ENCODE measurements at regions not wholly inside any gene's neighbourhood (a gene's known extent, or its start where the extent isn't known, plus 50 kb on each side); places are given as distances from the start of the nearest gene placed in this dataset.
"Not testable (repeated sequence)": the region's sequence is repeated elsewhere in the genome, so short reads cannot be mapped to it uniquely, and the experiment has no call there.

DNA sequence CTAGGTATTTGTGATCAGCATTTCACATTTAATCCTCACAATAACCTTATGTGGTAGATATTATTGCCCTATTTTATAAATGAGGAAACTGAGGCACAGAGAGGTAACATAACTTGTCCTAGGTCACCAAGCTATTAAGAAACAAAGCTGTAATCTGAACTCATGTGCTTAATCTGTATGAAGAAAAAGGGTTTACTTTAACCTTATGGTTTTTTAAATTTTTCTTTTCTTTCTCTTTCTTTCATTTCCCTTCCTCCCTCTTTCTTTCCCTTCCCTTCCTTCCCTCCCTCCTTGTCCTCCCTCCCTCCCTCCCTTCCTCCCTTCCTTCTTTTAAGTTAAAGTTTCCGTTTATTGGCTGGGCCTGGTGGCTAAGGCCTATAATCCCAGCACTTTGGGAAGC lies 105.2 kb upstream of the AMZ2 start:
- DNase-seq (ENCODE audit: low read depth) = no peak
- no peak for TF ChIP-seq CTCF (IDR thresholded peaks at IDR 0.05; ENCODE audit: insufficient read depth, low read length)
- no peak overlapping the region for H3K4me3 ChIP-seq (ENCODE audit: low read depth, low read length)

- no peak overlapping the region for H3K4me3 ChIP-seq (ENCODE audit: low read depth, low read length)
- DNase-seq (ENCODE audit: low read depth) = no peak
- TF ChIP-seq CTCF (IDR thresholded peaks at IDR 0.05; ENCODE audit: insufficient read depth, low read length) = no peak
Measured at GRCh38 chr17:68143425-68143824, 104.4 kb upstream of the AMZ2 start.

DNA sequence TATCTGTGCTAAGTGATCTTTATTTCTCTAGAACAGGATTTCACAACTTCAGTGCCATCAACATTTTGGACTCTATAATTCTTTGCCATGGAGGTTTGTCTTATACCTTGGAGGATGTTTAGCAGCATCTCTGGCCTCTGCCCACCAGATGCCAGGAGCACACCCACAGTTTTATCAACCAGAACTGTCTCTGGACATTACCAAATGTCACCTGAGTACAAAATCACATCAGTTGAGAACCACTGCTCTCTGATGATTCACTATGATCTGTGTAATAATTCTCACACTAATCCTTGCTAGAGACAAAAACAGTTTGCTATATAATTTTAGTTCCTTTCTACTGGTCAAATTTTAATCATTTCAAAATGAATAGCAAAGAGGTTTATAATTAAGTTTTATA lies 102.8 kb upstream of the AMZ2 start:
- no peak for TF ChIP-seq CTCF (IDR thresholded peaks at IDR 0.05; ENCODE audit: insufficient read depth, low read length)
- no peak for DNase-seq (ENCODE audit: low read depth)
- no peak overlapping the region for H3K4me3 ChIP-seq (ENCODE audit: low read depth, low read length)

- H3K4me3 ChIP-seq (ENCODE audit: low read depth, low read length) = no peak overlapping the region
- DNase-seq (ENCODE audit: low read depth) = no peak
Measured at GRCh38 chr17:68148936-68149335, 98.9 kb upstream of the AMZ2 start.

DNA sequence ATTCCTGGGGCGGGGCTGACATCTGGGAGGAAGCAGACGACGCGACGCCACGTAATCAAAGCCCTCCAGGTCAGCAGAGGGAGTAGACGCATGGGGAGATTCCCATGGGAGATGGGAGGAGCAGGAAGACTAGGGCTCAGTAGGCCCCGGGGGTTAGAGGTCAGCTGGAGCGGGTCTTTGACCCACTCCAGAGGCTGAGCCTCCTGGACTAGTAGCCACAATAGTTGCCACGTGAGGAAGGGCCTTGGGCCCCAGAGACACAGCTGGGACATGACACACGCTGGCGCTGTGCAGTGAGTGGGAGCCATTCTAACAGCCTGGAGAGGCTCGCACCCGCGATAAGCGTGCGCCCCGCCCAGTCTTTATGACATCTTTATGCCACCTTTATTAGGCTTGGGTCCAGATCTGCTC lies 95.7 kb upstream of the AMZ2 start:
- no peak for TF ChIP-seq CTCF (IDR thresholded peaks at IDR 0.05; ENCODE audit: insufficient read depth, low read length)
- DNase-seq (ENCODE audit: low read depth) = no peak
- H3K4me3 ChIP-seq (ENCODE audit: low read depth, low read length) = no peak overlapping the region

More at GRCh38 chr17:68148936-68149335, 98.9 kb upstream of the AMZ2 start:
- TF ChIP-seq CTCF (IDR thresholded peaks at IDR 0.05; ENCODE audit: insufficient read depth, low read length) = no peak

GRCh38 chr17:68155692-68156091 lies 92.2 kb upstream of the AMZ2 start:
- H3K4me3 ChIP-seq (ENCODE audit: low read depth, low read length) = no peak overlapping the region
- no peak for TF ChIP-seq CTCF (IDR thresholded peaks at IDR 0.05; ENCODE audit: insufficient read depth, low read length)
- peak; percentile 30 for DNase-seq (ENCODE audit: low read depth)

DNA sequence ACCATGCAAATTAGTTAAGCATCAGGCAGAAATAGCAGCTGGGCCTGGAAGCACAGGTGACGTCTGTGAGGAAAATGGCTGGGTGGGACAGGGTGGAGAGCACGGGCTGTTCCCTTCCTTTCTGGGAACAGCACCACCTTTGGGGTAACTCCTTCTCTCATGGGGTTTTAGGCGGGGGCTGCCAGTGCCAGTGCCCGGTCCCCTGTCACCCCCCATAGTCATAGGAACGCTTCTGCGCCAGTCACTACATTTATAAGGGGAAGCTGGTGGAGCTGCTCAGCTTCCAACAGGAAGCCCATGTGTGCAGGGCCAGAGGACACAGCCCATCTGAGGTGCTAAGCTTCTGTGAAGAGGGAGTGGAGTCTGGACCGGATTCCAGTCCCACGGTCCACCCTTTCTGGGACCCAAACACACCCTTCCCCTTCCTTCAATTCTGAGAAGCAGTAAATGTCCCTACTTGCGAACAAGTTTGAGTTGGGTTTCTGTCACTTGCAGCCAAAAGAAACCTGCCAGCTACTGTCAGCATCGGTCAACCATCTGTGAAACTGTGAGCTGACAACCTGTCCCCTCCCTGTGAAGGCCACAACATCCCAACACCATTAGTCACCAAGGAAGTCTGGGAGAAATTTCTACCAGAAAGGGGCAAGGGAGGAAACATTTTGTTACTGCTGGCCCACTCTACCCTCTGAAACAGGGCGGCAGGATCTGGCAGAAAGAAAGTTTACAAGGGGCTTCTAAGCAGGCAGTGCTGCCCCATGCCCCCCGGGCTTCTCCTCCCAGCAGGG lies 86.0 kb upstream of the AMZ2 start:
- H3K4me3 ChIP-seq (ENCODE audit: low read depth, low read length) = no peak overlapping the region
- no peak for TF ChIP-seq CTCF (IDR thresholded peaks at IDR 0.05; ENCODE audit: insufficient read depth, low read length)
- no peak for DNase-seq (ENCODE audit: low read depth)

GRCh38 chr17:68168273-68169164 lies 79.3 kb upstream of the AMZ2 start:
- not testable (repeated sequence) for H3K4me3 ChIP-seq (ENCODE audit: low read depth, low read length); DNase-seq (ENCODE audit: low read depth)

- H3K4me3 ChIP-seq (ENCODE audit: low read depth, low read length) = not testable (repeated sequence)
Measured at GRCh38 chr17:68169165-68169821, 78.5 kb upstream of the AMZ2 start.

More at GRCh38 chr17:68169165-68169821, 78.5 kb upstream of the AMZ2 start:
- DNase-seq (ENCODE audit: low read depth) = not testable (repeated sequence)

Data from fibroblast of the aortic adventitia (primary cell).